Heart right ventricle (tissue), 16 donors: ENCODE measurements at regions not wholly inside any gene's neighbourhood (a gene's known extent, or its start where the extent isn't known, plus 50 kb on each side); places are given as distances from the start of the nearest gene placed in this dataset.

Experiments
- ATAC-seq, 8 donors: fragments of 200-7000 bp; cut with Tn5 transposase; one replicate each; pipeline ENCODE4 v1.9.1; 2020; ENCODE audit warnings: mild to moderate bottlenecking in 8 of 8, moderate library complexity in 8 of 8, moderate number of reproducible peaks in 1 of 8
- DNase-seq, 2 donors: peaks; one replicate each; pipeline ENCODE4 v3.0.0-alpha.2; 2020
- H3K27ac ChIP-seq, 10 donors: fragments of 200-600 bp; sonication (generic) in 2 of 10; one replicate each; pipeline versions ENCODE4 v1.5.0 to v1.8.0; 2020 to 2022; ENCODE audit warnings: mild to moderate bottlenecking in 3 of 10
- H3K27me3 ChIP-seq, 7 donors: fragments of 200-600 bp; one replicate each; pipeline ENCODE4 v1.8.0; 2021 to 2022; ENCODE audit warnings: mild to moderate bottlenecking in 2 of 7
- H3K36me3 ChIP-seq, 9 donors: fragments of 200-600 bp; sonication (generic) in 1 of 9; one replicate each; pipeline versions ENCODE4 v1.5.0 to v1.8.0; 2020 to 2022; ENCODE audit warnings: mild to moderate bottlenecking in 2 of 9
- H3K4me1 ChIP-seq, 9 donors: fragments of 200-600 bp; sonication (generic) in 1 of 9; one replicate each; pipeline versions ENCODE4 v1.5.0 to v1.8.0; 2020 to 2022; ENCODE audit warnings: mild to moderate bottlenecking in 4 of 9
- H3K4me3 ChIP-seq, 10 donors: fragments of 200-600 bp; sonication (generic) in 2 of 10; one replicate each; pipeline versions ENCODE4 v1.5.0 to v1.8.0; 2020 to 2022; ENCODE audit warnings: mild to moderate bottlenecking in 7 of 10, moderate library complexity in 2 of 10
- H3K9me3 ChIP-seq, 11 donors: fragments of 200-600 bp in 10 of 11; sonication (generic) in 2 of 11; one replicate each; pipeline versions ENCODE4 v1.5.0 to v1.8.0; 2013 to 2022; ENCODE audit warnings: mild to moderate bottlenecking in 2 of 11, control low read depth in 1 of 11, moderate library complexity in 1 of 11
- WGBS, 2 donors: extraction: QIAGEN DNeasy Blood & Tissue Kit; methylation state at CpG; one replicate each; pipeline ENCODE4 v1.1.7; 2013; ENCODE audit warnings: inconsistent platforms in 1 of 2; 5-methylcytosine and 5-hydroxymethylcytosine counted together
- intact Hi-C, 10 donors: fragments of 100-400 bp; cut with DNase I; formaldehyde crosslinking; loops; one replicate each; pipeline versions ENCODE4 v1.11.1 to v1.14.2; 2022
- TF ChIP-seq, protein P1 (sequence below), 9 donors: fragments of 200-600 bp; sonication (generic) in 2 of 9; IDR thresholded peaks; one replicate each; pipeline versions ENCODE4 v1.5.0 to v1.8.0; 2021 to 2022; ENCODE audit warnings: antibody characterized with exemption in 9 of 9, mild to moderate bottlenecking in 5 of 9, moderate library complexity in 1 of 9
- donor health status: Arrhythmogenic right ventricular cardiomyopathy.
- donor health status: ischemic (EF 13 %, LVEDD 7.1; RV severe dilation, severe dysfunction).
- donor health status: healthy with polysubstance abuse.
- donor health status: DM: no; HTN: yes; CAD: no.
- donor health status: DM: no; HTN: no; CAD: no.
- donor health status: ischemic (EF 25% LVEDD 6.9; RV normal size, moderate dysfunction).
- donor health status: ischemic (EF 25% LVEDD 5.7; RV mildly dilated, moderate dysfunction).
- donor health status: healthy.
- donor health status: DM: yes; HTN: yes; CAD: no.
- donor health status: Ischemic cardiomyopathy.
- donor health status: ischemic (EF 35%, LVEDD 5.7; RV mildly dilated, moderate dysfunction).
- donor health status: nonischemic (EF 11% LVEDD 7.7; RV severe dilation, severe dysfunction).
- donor health status: DM: yes; HTN: yes; CAD: no.
- donor health status: PGD.
- donor health status: ischemic (EF 29% LVEDD 5.4; RV normal size, mild dysfunction).
- donor health status: nonischemic (EF 23%, LVEDD 6.1; RV moderate dilation, normal function).

DNA sequence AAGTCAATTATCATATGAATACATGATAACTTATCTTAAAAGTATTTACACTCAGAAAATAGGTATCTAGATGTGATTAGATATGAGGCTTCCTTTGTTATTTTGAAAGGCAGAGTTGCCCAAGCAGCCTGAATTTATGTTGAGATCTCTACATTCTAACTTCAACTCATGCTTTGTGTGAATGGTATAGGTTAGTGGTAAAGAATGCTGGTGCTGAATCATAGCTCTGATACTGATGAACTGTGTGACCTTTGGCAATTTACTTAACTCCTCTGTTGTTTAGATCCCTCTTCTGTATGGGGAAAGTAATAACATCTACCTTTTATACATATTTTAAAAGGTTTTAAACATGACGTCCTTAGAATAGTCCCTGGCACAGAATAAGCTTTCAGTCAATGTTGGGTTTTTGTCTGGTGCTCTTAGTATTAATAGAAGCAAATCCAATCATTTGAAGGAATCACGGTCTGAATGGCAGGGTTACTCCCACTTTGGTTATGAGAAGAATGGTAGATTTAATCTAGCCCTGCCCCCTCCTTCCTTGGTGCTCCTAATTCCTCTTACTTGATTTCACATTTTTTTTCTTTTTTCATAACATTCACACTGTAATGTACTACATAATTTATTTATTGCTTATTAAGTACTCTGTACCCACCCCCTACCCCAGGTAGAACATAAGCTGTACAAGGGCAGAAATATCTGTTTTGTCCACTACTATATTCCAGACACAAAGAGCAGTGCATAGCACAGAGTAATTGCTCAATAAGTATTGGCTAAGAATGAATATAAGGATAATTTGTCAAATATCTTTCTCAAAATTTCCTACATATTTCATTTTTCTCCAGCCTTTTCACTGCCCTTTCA lies 203.3 kb upstream of the KRR1 start:
- no peak overlapping the region for H3K27ac ChIP-seq
- ATAC-seq = no peak
- no peak for DNase-seq
- 84 to 85% methylated on average over 2 of the region's 2 CpGs for WGBS, 2 donors
- no peaks in the 10 kb centered on the region for H3K27me3 ChIP-seq
- H3K36me3 ChIP-seq = no peaks in the 10 kb centered on the region
- TF ChIP-seq, protein P1, sequence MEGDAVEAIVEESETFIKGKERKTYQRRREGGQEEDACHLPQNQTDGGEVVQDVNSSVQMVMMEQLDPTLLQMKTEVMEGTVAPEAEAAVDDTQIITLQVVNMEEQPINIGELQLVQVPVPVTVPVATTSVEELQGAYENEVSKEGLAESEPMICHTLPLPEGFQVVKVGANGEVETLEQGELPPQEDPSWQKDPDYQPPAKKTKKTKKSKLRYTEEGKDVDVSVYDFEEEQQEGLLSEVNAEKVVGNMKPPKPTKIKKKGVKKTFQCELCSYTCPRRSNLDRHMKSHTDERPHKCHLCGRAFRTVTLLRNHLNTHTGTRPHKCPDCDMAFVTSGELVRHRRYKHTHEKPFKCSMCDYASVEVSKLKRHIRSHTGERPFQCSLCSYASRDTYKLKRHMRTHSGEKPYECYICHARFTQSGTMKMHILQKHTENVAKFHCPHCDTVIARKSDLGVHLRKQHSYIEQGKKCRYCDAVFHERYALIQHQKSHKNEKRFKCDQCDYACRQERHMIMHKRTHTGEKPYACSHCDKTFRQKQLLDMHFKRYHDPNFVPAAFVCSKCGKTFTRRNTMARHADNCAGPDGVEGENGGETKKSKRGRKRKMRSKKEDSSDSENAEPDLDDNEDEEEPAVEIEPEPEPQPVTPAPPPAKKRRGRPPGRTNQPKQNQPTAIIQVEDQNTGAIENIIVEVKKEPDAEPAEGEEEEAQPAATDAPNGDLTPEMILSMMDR (IDR thresholded peaks at IDR 0.05) = no peak
- H3K4me3 ChIP-seq = no peak overlapping the region
- intact Hi-C loops = loop anchor here in 2 of 10 donors (10.0 kb wide), 2 partner anchors 150 to 310 kb away; no protein-coding TSS in a partner anchor
- H3K4me1 ChIP-seq = peaks cover 0 to 30% (median 9%) of the 10 kb centered on the region in 9 donors
- H3K9me3 ChIP-seq = no peaks in the 10 kb centered on the region

DNA sequence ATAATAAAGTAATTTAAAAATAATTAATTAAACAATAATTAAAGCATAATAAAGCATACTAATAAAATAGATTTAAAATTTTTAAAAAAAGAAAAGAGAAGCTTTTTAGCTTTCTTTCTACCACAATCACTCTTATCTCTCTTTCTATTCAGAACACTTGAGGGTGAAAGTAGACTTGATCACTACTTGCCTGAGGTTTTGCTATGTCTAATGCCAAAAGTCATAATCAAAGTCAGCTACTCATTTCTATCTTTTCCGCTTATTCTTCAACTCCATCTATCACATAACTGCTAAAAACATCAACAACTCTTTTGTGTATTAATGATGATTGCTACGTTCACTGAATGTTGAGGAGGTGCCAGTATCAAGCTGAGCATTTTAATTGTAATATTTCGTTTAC lies 202.0 kb upstream of the KRR1 start:
- H3K4me1 ChIP-seq = peaks cover 0 to 43% (median 18%) of the 10 kb centered on the region in 9 donors
- no peak overlapping the region for H3K27ac ChIP-seq
- H3K36me3 ChIP-seq = no peaks in the 10 kb centered on the region
- DNase-seq = no peak
- TF ChIP-seq, protein P1 (IDR thresholded peaks at IDR 0.05) = no peak
- ATAC-seq = no peak
- WGBS, 2 donors = 89 to 96% methylated on average over 3 of the region's 3 CpGs
- intact Hi-C loops = loop anchor here in 2 of 10 donors (10.0 kb wide), 2 partner anchors 149 to 311 kb away; no protein-coding TSS in a partner anchor
- H3K27me3 ChIP-seq = no peaks in the 10 kb centered on the region
- H3K9me3 ChIP-seq = no peaks in the 10 kb centered on the region
- no peak overlapping the region for H3K4me3 ChIP-seq

DNA sequence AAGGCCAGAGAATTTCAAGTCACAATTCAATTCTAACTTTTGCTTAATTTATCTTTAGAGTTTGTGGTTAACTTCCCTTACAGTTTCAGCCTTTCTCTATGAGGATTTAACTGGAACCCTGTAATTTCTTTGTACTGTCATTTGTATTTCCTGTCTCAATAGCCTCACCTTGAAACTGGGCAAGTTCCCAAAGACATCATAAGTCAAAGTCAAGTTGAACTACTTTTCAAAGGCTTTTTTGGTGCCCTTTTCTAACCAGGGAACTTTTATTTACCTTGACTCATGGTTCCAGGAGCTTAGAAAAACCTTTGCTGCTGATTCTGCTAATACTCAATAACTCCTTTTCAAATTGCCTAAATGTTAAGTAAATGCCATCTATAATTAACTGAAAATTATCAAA lies 200.8 kb upstream of the KRR1 start:
- Histone ChIP-seq H3K4me3 (no peak overlapping the region), H3K36me3 (no peaks in the 10 kb centered on the region), H3K27ac (no peak overlapping the region), H3K4me1 (peaks cover 0 to 55% (median 27%) of the 10 kb centered on the region in 9 donors), H3K27me3 (no peaks in the 10 kb centered on the region), H3K9me3 (no peaks in the 10 kb centered on the region)
- TF ChIP-seq, protein P1 (IDR thresholded peaks at IDR 0.05) = no peak
- no peak for DNase-seq
- intact Hi-C loops = loop anchor here in 2 of 10 donors (10.0 kb wide), 2 partner anchors 147 to 313 kb away; no protein-coding TSS in a partner anchor
- ATAC-seq = no peak

DNA sequence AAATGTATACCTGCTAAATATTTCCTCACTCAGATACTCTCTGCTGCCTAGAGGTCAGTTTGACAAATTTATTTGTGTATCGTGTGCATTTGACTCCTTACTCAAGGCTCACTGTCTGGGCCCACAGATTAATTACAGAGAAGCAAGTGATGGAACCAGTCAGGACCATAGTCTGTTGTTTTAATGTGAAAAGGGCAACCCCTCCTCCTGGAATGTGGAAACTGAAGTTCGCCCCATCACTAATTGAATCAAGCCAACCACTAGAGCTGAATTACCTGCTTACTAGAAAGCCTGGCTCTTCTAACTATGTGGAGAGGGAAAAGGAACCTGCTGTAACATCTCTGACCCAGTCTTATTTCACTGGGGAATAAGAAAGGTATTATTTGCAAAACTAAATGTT lies 199.9 kb upstream of the KRR1 start:
- DNase-seq (no peak), ATAC-seq (no peak)
- intact Hi-C loops = loop anchor here in 2 of 10 donors (10.0 kb wide), 2 partner anchors 146 to 314 kb away; no protein-coding TSS in a partner anchor
- no peaks in the 10 kb centered on the region for H3K36me3 ChIP-seq
- 92 to 95% methylated on average over 2 of the region's 2 CpGs for WGBS, 2 donors
- no peaks in the 10 kb centered on the region for H3K9me3 ChIP-seq
- peak overlapping the region in 1 of 10 donors; percentile 6 for H3K27ac ChIP-seq
- H3K4me1 ChIP-seq = peaks cover 0 to 64% (median 36%) of the 10 kb centered on the region in 9 donors
- TF ChIP-seq, protein P1 (IDR thresholded peaks at IDR 0.05) = no peak
- H3K27me3 ChIP-seq = no peaks in the 10 kb centered on the region
- no peak overlapping the region for H3K4me3 ChIP-seq
